ENCODE measurements at regions not wholly inside any gene's neighbourhood (a gene's known extent, or its start where the extent isn't known, plus 50 kb on each side); places are given as distances from the start of the nearest gene placed in this dataset.

DNA sequence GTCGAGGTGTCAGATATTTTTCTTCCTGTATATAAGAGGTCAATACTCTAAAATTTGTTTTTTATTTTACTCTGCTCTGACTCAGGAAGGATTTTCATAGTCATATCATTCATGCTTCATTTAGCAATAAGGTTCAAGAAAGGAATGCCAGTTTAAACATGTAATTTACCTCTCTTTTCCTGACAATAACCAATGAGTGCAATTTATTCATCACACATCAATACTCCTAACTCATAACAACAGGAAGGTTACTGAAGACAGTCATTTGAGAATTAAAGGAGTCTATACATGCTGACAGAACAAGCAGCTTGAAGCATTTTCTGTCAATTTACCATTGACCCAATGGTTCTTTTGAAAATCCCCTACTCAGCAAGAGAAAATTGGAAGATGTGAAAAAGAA, 190.3 kb upstream of the RPS6KA3 start (continued):
- TF ChIP-seq, protein P1, sequence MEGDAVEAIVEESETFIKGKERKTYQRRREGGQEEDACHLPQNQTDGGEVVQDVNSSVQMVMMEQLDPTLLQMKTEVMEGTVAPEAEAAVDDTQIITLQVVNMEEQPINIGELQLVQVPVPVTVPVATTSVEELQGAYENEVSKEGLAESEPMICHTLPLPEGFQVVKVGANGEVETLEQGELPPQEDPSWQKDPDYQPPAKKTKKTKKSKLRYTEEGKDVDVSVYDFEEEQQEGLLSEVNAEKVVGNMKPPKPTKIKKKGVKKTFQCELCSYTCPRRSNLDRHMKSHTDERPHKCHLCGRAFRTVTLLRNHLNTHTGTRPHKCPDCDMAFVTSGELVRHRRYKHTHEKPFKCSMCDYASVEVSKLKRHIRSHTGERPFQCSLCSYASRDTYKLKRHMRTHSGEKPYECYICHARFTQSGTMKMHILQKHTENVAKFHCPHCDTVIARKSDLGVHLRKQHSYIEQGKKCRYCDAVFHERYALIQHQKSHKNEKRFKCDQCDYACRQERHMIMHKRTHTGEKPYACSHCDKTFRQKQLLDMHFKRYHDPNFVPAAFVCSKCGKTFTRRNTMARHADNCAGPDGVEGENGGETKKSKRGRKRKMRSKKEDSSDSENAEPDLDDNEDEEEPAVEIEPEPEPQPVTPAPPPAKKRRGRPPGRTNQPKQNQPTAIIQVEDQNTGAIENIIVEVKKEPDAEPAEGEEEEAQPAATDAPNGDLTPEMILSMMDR (tag by site-specific recombination; IDR thresholded peaks at IDR 0.05): no peak
- TF ChIP-seq ZNF175 (tag by site-specific recombination; IDR thresholded peaks at IDR 0.05): no peak
- no peak for TF ChIP-seq GLIS2 (tag by site-specific recombination; IDR thresholded peaks at IDR 0.05)
- TF ChIP-seq KLF8 (tag by site-specific recombination; IDR thresholded peaks at IDR 0.05): no peak
- TF ChIP-seq PRDM1 (tag by site-specific recombination; IDR thresholded peaks at IDR 0.05): no peak
- TF ChIP-seq GLIS1 (tag by site-specific recombination; IDR thresholded peaks at IDR 0.05): no peak

DNA sequence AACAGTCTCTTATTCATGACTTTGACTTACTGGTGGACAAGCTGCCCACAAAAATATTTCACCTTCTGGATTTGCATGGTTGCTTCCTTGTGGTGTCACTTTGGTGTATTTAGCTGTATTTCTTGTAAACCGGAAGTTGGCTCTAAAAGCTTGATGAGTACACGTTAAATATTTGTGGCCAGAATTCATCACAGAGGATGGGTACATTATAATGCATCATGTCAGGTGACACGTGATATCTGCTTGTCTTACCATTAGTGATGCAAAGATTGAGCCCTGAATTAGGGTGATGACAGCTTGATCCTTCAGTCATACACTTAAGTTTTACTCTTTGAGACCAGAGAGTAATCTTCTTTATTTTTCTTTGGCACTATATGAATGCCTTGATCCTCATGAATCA, 188.3 kb upstream of the RPS6KA3 start:
- CTCF ChIA-PET: no interaction called here
- H3K9me3 ChIP-seq (ENCODE audit: control insufficient read depth, insufficient read depth, low read depth, low read length): no peaks in the 10 kb centered on the region
- POLR2A ChIA-PET: no interaction called here
- no peak overlapping the region for H3K4me3 ChIP-seq (ENCODE audit: low read depth, low read length)
- TF ChIP-seq ZNF48 (tag by site-specific recombination; IDR thresholded peaks at IDR 0.05) (no peak), ZNF585B (tag by site-specific recombination; IDR thresholded peaks at IDR 0.05) (no peak), ZNF266 (tag by site-specific recombination; IDR thresholded peaks at IDR 0.05; ENCODE audit: low read depth) (no peak), SETDB1 (IDR thresholded peaks at IDR 0.05; ENCODE audit: insufficient read length, low read length) (no peak), ZNF677 (tag by site-specific recombination; IDR thresholded peaks at IDR 0.05) (no peak), ZNF596 (tag by site-specific recombination; IDR thresholded peaks at IDR 0.05) (no peak), ZNF416 (tag by site-specific recombination; IDR thresholded peaks at IDR 0.05) (no peak), SP2 (tag by site-specific recombination; IDR thresholded peaks at IDR 0.05) (no peak), ZNF555 (tag by site-specific recombination; conservative IDR thresholded peaks at IDR 0.05) (no peak), ZNF670 (tag by site-specific recombination; IDR thresholded peaks at IDR 0.05; ENCODE audit: low read depth) (no peak), ZNF837 (tag by site-specific recombination; IDR thresholded peaks at IDR 0.05) (no peak), GLIS1 (tag by site-specific recombination; IDR thresholded peaks at IDR 0.05) (no peak), ZNF311 (tag by site-specific recombination; IDR thresholded peaks at IDR 0.05; ENCODE audit: borderline replicate concordance) (no peak)
- TF ChIP-seq, protein P2, sequence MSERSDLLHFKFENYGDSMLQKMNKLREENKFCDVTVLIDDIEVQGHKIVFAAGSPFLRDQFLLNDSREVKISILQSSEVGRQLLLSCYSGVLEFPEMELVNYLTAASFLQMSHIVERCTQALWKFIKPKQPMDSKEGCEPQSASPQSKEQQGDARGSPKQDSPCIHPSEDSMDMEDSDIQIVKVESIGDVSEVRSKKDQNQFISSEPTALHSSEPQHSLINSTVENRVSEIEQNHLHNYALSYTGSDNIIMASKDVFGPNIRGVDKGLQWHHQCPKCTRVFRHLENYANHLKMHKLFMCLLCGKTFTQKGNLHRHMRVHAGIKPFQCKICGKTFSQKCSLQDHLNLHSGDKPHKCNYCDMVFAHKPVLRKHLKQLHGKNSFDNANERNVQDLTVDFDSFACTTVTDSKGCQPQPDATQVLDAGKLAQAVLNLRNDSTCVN (tag by site-specific recombination; optimal IDR thresholded peaks at IDR 0.05): no peak
- TF ChIP-seq, protein P3, sequence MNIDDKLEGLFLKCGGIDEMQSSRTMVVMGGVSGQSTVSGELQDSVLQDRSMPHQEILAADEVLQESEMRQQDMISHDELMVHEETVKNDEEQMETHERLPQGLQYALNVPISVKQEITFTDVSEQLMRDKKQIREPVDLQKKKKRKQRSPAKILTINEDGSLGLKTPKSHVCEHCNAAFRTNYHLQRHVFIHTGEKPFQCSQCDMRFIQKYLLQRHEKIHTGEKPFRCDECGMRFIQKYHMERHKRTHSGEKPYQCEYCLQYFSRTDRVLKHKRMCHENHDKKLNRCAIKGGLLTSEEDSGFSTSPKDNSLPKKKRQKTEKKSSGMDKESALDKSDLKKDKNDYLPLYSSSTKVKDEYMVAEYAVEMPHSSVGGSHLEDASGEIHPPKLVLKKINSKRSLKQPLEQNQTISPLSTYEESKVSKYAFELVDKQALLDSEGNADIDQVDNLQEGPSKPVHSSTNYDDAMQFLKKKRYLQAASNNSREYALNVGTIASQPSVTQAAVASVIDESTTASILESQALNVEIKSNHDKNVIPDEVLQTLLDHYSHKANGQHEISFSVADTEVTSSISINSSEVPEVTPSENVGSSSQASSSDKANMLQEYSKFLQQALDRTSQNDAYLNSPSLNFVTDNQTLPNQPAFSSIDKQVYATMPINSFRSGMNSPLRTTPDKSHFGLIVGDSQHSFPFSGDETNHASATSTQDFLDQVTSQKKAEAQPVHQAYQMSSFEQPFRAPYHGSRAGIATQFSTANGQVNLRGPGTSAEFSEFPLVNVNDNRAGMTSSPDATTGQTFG (tag by site-specific recombination; IDR thresholded peaks at IDR 0.05; ENCODE audit: borderline replicate concordance): no peak
- TF ChIP-seq, protein P4, sequence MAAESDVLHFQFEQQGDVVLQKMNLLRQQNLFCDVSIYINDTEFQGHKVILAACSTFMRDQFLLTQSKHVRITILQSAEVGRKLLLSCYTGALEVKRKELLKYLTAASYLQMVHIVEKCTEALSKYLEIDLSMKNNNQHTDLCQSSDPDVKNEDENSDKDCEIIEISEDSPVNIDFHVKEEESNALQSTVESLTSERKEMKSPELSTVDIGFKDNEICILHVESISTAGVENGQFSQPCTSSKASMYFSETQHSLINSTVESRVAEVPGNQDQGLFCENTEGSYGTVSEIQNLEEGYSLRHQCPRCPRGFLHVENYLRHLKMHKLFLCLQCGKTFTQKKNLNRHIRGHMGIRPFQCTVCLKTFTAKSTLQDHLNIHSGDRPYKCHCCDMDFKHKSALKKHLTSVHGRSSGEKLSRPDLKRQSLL (tag by site-specific recombination; IDR thresholded peaks at IDR 0.05): no peak
- TF ChIP-seq, protein P5, sequence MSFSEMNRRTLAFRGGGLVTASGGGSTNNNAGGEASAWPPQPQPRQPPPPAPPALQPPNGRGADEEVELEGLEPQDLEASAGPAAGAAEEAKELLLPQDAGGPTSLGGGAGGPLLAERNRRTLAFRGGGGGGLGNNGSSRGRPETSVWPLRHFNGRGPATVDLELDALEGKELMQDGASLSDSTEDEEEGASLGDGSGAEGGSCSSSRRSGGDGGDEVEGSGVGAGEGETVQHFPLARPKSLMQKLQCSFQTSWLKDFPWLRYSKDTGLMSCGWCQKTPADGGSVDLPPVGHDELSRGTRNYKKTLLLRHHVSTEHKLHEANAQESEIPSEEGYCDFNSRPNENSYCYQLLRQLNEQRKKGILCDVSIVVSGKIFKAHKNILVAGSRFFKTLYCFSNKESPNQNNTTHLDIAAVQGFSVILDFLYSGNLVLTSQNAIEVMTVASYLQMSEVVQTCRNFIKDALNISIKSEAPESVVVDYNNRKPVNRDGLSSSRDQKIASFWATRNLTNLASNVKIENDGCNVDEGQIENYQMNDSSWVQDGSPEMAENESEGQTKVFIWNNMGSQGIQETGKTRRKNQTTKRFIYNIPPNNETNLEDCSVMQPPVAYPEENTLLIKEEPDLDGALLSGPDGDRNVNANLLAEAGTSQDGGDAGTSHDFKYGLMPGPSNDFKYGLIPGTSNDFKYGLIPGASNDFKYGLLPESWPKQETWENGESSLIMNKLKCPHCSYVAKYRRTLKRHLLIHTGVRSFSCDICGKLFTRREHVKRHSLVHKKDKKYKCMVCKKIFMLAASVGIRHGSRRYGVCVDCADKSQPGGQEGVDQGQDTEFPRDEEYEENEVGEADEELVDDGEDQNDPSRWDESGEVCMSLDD (tag by site-specific recombination; IDR thresholded peaks at IDR 0.05): no peak
- H3K4me1 ChIP-seq (ENCODE audit: control insufficient read depth, insufficient read depth, low read length): no peaks in the 10 kb centered on the region
- H3K27ac ChIP-seq (ENCODE audit: extremely low read depth, low read depth, low read length): no peak overlapping the region
- no peaks in the 10 kb centered on the region for H3K36me3 ChIP-seq (ENCODE audit: control insufficient read depth in 2 of 2, insufficient read depth in 1 of 2, low read length in 2 of 2)
